Neural progenitor cell (in vitro differentiated cells): ENCODE measurements at regions not wholly inside any gene's neighbourhood (a gene's known extent, or its start where the extent isn't known, plus 50 kb on each side); places are given as distances from the start of the nearest gene placed in this dataset.

Source experiments
- CTCF ChIP-seq: fragments of 200-600 bp; sonication (generic); IDR thresholded peaks from 2 replicates; pipeline ENCODE4 v1.5.1; 2017; ENCODE audit warnings: antibody characterized with exemption, mild to moderate bottlenecking
- EZH2 ChIP-seq: fragments of 200-600 bp; sonication (generic); IDR thresholded peaks from 2 replicates; pipeline ENCODE4 v1.6.1; 2017; ENCODE audit warnings: antibody characterized with exemption, mild to moderate bottlenecking, moderate library complexity
- EZH2phosphoT487 ChIP-seq: fragments of 200-600 bp; sonication (generic); IDR thresholded peaks from 2 replicates; pipeline ENCODE4 v1.6.1; 2017; ENCODE audit warnings: antibody characterized with exemption

DNA sequence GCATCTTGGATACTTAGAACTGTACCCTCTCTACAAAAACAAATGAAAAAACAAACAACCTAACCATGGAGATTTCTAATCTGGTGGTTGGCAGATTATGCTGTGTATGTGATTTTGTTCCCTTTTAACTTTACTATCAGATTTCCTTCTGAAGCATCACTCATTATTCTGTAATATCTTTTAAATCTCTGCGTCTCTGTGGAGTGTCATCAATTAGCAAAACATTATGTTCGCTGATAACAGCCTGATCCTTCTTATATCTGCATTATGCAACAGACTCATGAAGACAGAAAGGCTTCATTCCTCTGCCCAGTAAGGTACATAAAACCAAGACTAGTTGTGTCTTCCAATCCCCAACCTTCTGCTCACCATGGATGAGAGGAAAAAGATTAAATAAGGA, 110.3 kb upstream of the PDE5A start:
- no peak for TF ChIP-seq CTCF
- no peak for TF ChIP-seq EZH2
- no peak for TF ChIP-seq EZH2phosphoT487
